ENCODE measurements at regions not wholly inside any gene's neighbourhood (a gene's known extent, or its start where the extent isn't known, plus 50 kb on each side); places are given as distances from the start of the nearest gene placed in this dataset.

- Mint-ChIP-seq H3K4me3 (ENCODE audit: unreplicated experiment) (no peak overlapping the region), H3K36me3 (ENCODE audit: insufficient read depth, unreplicated experiment) (no peaks in the 10 kb centered on the region), H3K27ac (ENCODE audit: unreplicated experiment) (no peak overlapping the region), H3K9me3 (ENCODE audit: unreplicated experiment) (no peaks in the 10 kb centered on the region), H3K4me1 (ENCODE audit: low read depth, unreplicated experiment) (no peaks in the 10 kb centered on the region), H3K27me3 (ENCODE audit: insufficient read depth, unreplicated experiment) (no peaks in the 10 kb centered on the region)
- H3K4me3 ChIP-seq (ENCODE audit: low read depth, low read length): no peak overlapping the region
- no peak for TF ChIP-seq CTCF (IDR thresholded peaks at IDR 0.05; ENCODE audit: insufficient read depth in 1 of 2, low read depth in 1 of 2, low read length in 1 of 2, severe bottlenecking in 1 of 2, unreplicated experiment in 1 of 2)
- POLR2A ChIA-PET: no interaction called here
- CTCF ChIA-PET: no interaction called here
- H3K27me3 ChIP-seq (replicated peaks; ENCODE audit: control insufficient read depth, insufficient read depth, low read length): no peaks in the 10 kb centered on the region
- H3K36me3 ChIP-seq (ENCODE audit: control insufficient read depth, insufficient read depth, low read length): no peaks in the 10 kb centered on the region
- H3K4me1 ChIP-seq: no peaks in the 10 kb centered on the region
- DNase-seq: no peak
- 0 out of 2 replicates have a peak, but pooled peaks cover 4% of the 10 kb centered on the region for H3K9me3 ChIP-seq
- intact Hi-C loops (cut with micrococcal nuclease; ENCODE audit: unreplicated experiment): no loop called here
- no TSS peak for BruUV-seq (replicated peaks)
Observed at GRCh38 chr2:164323978-164324377, 297.3 kb downstream of the GRB14 start.

GRCh38 chr2:164314148-164314547 is 307.1 kb downstream of the GRB14 start:
- intact Hi-C loops (cut with micrococcal nuclease; ENCODE audit: unreplicated experiment): no loop called here
- H3K36me3 Mint-ChIP-seq (ENCODE audit: insufficient read depth, unreplicated experiment): no peaks in the 10 kb centered on the region
- no TSS peak for BruUV-seq (replicated peaks)
- no peaks in the 10 kb centered on the region for H3K9me3 ChIP-seq
- no peaks in the 10 kb centered on the region for H3K36me3 ChIP-seq (ENCODE audit: control insufficient read depth, insufficient read depth, low read length)
- TF ChIP-seq CTCF (IDR thresholded peaks at IDR 0.05; ENCODE audit: insufficient read depth in 1 of 2, low read depth in 1 of 2, low read length in 1 of 2, severe bottlenecking in 1 of 2, unreplicated experiment in 1 of 2): no peak
- no peaks in the 10 kb centered on the region for H3K4me1 ChIP-seq
- no peaks in the 10 kb centered on the region for H3K4me1 Mint-ChIP-seq (ENCODE audit: low read depth, unreplicated experiment)
- ChIA-PET CTCF (no interaction called here), POLR2A (no interaction called here)
- no peak overlapping the region for H3K27ac Mint-ChIP-seq (ENCODE audit: unreplicated experiment)
- H3K27me3 Mint-ChIP-seq (ENCODE audit: insufficient read depth, unreplicated experiment): no peaks in the 10 kb centered on the region
- no peaks in the 10 kb centered on the region for H3K9me3 Mint-ChIP-seq (ENCODE audit: unreplicated experiment)
- H3K27me3 ChIP-seq (replicated peaks; ENCODE audit: control insufficient read depth, insufficient read depth, low read length): no peaks in the 10 kb centered on the region
- no peak for DNase-seq
- H3K4me3 ChIP-seq (ENCODE audit: low read depth, low read length): no peak overlapping the region
- no peak overlapping the region for H3K4me3 Mint-ChIP-seq (ENCODE audit: unreplicated experiment)

- Histone ChIP-seq H3K4me3 (ENCODE audit: low read depth, low read length) (no peak overlapping the region), H3K4me1 (no peaks in the 10 kb centered on the region), H3K27me3 (replicated peaks; ENCODE audit: control insufficient read depth, insufficient read depth, low read length) (no peaks in the 10 kb centered on the region), H3K36me3 (ENCODE audit: control insufficient read depth, insufficient read depth, low read length) (no peaks in the 10 kb centered on the region), H3K9me3 (no peaks in the 10 kb centered on the region)
- intact Hi-C loops (cut with micrococcal nuclease; ENCODE audit: unreplicated experiment): no loop called here
- no peak for TF ChIP-seq CTCF (IDR thresholded peaks at IDR 0.05; ENCODE audit: insufficient read depth in 1 of 2, low read depth in 1 of 2, low read length in 1 of 2, severe bottlenecking in 1 of 2, unreplicated experiment in 1 of 2)
- CTCF ChIA-PET: no interaction called here
- Mint-ChIP-seq H3K4me3 (ENCODE audit: unreplicated experiment) (no peak overlapping the region), H3K27ac (ENCODE audit: unreplicated experiment) (no peak overlapping the region), H3K36me3 (ENCODE audit: insufficient read depth, unreplicated experiment) (no peaks in the 10 kb centered on the region), H3K27me3 (ENCODE audit: insufficient read depth, unreplicated experiment) (no peaks in the 10 kb centered on the region), H3K4me1 (ENCODE audit: low read depth, unreplicated experiment) (no peaks in the 10 kb centered on the region), H3K9me3 (ENCODE audit: unreplicated experiment) (no peaks in the 10 kb centered on the region)
- POLR2A ChIA-PET: no interaction called here
- BruUV-seq (replicated peaks): no TSS peak
- no peak for DNase-seq
Observed at GRCh38 chr2:164306872-164307271, 314.4 kb downstream of the GRB14 start.

Data from Caco-2 (cell line).